BJ (cell line): ENCODE measurements at regions not wholly inside any gene's neighbourhood (a gene's known extent, or its start where the extent isn't known, plus 50 kb on each side); places are given as distances from the start of the nearest gene placed in this dataset.

Experiments
- CTCF ChIA-PET: fragments of 350-600 bp; formaldehyde crosslinking; extraction: SDS; loops from one replicate; lab custom pipeline; 2021; ENCODE audit warnings: antibody characterized with exemption, inconsistent platforms; lab: Yijun Ruan, JAX
- POLR2A ChIA-PET: fragments of 300-600 bp; sonication (Branson Sonifier 250); formaldehyde crosslinking; extraction: SDS; loops from one replicate; lab custom pipeline; 2021; ENCODE audit warnings: antibody characterized with exemption; lab: Charles Lee
- DNase-seq: peaks from one replicate; pipeline ENCODE4 v3.0.0-alpha.2; 2011; ENCODE audit warnings: low read depth
- H3K27me3 ChIP-seq: 2 replicates; pipeline ENCODE4 v1.6.0; 2011; ENCODE audit warnings: low read length; ENCODE audit not compliant: control insufficient read depth, insufficient read depth
- H3K36me3 ChIP-seq: 2 replicates; pipeline ENCODE4 v1.5.1; 2011; ENCODE audit warnings: low read length; ENCODE audit not compliant: control insufficient read depth, insufficient read depth
- H3K4me3 ChIP-seq: 2 replicates; pipeline ENCODE4 v1.5.1; 2011; ENCODE audit warnings: low read depth, mild to moderate bottlenecking, control low read depth, low read length
- TF ChIP-seq, protein P1 (sequence below): IDR thresholded peaks from 2 replicates; pipeline ENCODE4 v1.5.1; 2011; ENCODE audit warnings: low read depth, mild to moderate bottlenecking, control low read depth, inconsistent platforms, low read length, moderate library complexity; ENCODE audit not compliant: insufficient read depth

- DNase-seq, result no peak
- H3K36me3 ChIP-seq, result no peaks in the 10 kb centered on the region
- no peak overlapping the region for H3K4me3 ChIP-seq
- ChIA-PET CTCF (no interaction called here), POLR2A (no interaction called here)
- no peaks in the 10 kb centered on the region; the same call in 1 of the 2 replicates for H3K27me3 ChIP-seq
- TF ChIP-seq, protein P1, sequence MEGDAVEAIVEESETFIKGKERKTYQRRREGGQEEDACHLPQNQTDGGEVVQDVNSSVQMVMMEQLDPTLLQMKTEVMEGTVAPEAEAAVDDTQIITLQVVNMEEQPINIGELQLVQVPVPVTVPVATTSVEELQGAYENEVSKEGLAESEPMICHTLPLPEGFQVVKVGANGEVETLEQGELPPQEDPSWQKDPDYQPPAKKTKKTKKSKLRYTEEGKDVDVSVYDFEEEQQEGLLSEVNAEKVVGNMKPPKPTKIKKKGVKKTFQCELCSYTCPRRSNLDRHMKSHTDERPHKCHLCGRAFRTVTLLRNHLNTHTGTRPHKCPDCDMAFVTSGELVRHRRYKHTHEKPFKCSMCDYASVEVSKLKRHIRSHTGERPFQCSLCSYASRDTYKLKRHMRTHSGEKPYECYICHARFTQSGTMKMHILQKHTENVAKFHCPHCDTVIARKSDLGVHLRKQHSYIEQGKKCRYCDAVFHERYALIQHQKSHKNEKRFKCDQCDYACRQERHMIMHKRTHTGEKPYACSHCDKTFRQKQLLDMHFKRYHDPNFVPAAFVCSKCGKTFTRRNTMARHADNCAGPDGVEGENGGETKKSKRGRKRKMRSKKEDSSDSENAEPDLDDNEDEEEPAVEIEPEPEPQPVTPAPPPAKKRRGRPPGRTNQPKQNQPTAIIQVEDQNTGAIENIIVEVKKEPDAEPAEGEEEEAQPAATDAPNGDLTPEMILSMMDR, result no peak
Measured at GRCh38 chr5:162796507-162796906, 640.9 kb upstream of the CCNG1 start.

GRCh38 chr5:162800301-162800700 lies 637.1 kb upstream of the CCNG1 start:
- no peak overlapping the region for H3K4me3 ChIP-seq
- POLR2A ChIA-PET, result no interaction called here

GRCh38 chr5:162801235-162801634 lies 636.2 kb upstream of the CCNG1 start:
- Histone ChIP-seq H3K4me3 (no peak overlapping the region), H3K27me3 (no peaks in the 10 kb centered on the region), H3K36me3 (no peaks in the 10 kb centered on the region)
- no peak for DNase-seq
- TF ChIP-seq, protein P1, result no peak
- ChIA-PET POLR2A (no interaction called here), CTCF (no interaction called here)

More at GRCh38 chr5:162800301-162800700, 637.1 kb upstream of the CCNG1 start:
- Histone ChIP-seq H3K27me3 (no peaks in the 10 kb centered on the region; the same call in 1 of the 2 replicates), H3K36me3 (no peaks in the 10 kb centered on the region)
- no peak for DNase-seq
- CTCF ChIA-PET, result no interaction called here
- TF ChIP-seq, protein P1, result no peak

DNA sequence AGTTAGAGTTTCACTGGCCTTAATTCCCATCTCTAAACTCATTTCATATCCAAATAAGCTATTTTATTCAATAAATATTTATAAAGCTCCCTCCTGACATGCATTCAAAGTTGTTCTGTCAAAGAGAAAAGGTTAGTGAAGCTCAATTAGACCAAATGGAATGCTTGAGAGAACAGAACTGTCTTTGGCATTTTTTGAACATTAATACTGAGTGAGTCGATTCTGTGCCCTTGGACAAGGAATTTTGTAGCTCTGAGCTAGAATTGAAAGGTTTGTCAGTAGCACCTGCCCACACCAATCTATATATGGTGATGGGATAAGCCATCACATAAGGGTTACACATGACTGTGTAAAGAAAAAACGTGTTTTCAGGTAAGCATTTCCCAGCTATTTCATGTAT lies 631.2 kb upstream of the CCNG1 start:
- Histone ChIP-seq H3K4me3 (no peak overlapping the region), H3K36me3 (no peaks in the 10 kb centered on the region), H3K27me3 (no peaks in the 10 kb centered on the region)
- ChIA-PET POLR2A (no interaction called here), CTCF (no interaction called here)
- TF ChIP-seq, protein P1, result no peak
- DNase-seq, result no peak

DNA sequence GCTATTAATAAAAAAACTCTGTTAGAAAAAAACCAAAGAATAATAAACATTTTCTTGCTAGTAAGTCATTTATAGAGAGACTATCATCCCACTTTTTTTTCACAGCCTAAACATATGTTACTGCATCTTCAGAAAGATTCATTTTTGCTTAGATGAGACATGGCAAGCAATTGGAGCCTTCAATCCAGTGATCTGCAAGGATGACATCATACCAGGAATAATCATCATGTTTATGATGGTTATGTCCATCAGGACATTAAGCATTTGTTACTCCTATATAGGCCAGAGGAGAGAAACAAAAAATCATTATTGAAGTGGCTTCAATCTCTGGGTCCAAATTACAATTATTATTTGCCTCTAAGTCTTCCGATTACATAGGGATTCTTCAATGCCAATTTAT lies 626.3 kb upstream of the CCNG1 start:
- ChIA-PET POLR2A (no interaction called here), CTCF (no interaction called here)
- TF ChIP-seq, protein P1, result no peak
- H3K4me3 ChIP-seq, result no peak overlapping the region
- no peak for DNase-seq
- no peaks in the 10 kb centered on the region for H3K27me3 ChIP-seq
- H3K36me3 ChIP-seq, result no peaks in the 10 kb centered on the region
